Panc1 (cell line): ENCODE measurements at regions not wholly inside any gene's neighbourhood (a gene's known extent, or its start where the extent isn't known, plus 50 kb on each side); places are given as distances from the start of the nearest gene placed in this dataset.
"Not testable (repeated sequence)": the region's sequence is repeated elsewhere in the genome, so short reads cannot be mapped to it uniquely, and the experiment has no call there.

Source experiments
- ATAC-seq: fragments of 200-7000 bp; cut with Tn5 transposase; 2 replicates; pipeline ENCODE4 v1.9.1; 2020; ENCODE audit warnings: mild to moderate bottlenecking, moderate library complexity
- BruUV-seq: library from RNA; stranded (reverse); fragments of 400-500 nt; replicated peaks from 2 replicates; lab custom pipeline; 2021; lab: Mats Ljungman, UMichigan
- CTCF ChIA-PET: fragments of 300-600 bp; sonication (Branson Sonifier 250); formaldehyde crosslinking; loops from one replicate; lab custom pipeline; 2022; ENCODE audit warnings: antibody characterized with exemption; lab: Charles Lee
- POLR2A ChIA-PET: fragments of 300-600 bp; sonication (Branson Sonifier 250); formaldehyde crosslinking; loops from one replicate; lab custom pipeline; 2022; ENCODE audit warnings: antibody characterized with exemption; lab: Charles Lee
- DNase-seq: peaks from one replicate; pipeline ENCODE4 v3.0.0-alpha.2; 2010; ENCODE audit warnings: low read depth, low spot score
- H3K27ac ChIP-seq: 2 replicates; pipeline ENCODE4 v1.5.1; 2011; ENCODE audit warnings: mild to moderate bottlenecking, low read length, inconsistent platforms
- H3K27me3 ChIP-seq: fragments of 200-500 bp; sonication (Bioruptor generic); 2 replicates; pipeline ENCODE4 v1.6.0; 2014; ENCODE audit warnings: low read length, inconsistent platforms; ENCODE audit not compliant: control insufficient read depth, insufficient read depth
- H3K36me3 ChIP-seq: fragments of 200-500 bp; sonication (Bioruptor generic); 2 replicates; pipeline ENCODE4 v1.5.1; 2014; ENCODE audit warnings: inconsistent platforms, mild to moderate bottlenecking, low read length, moderate library complexity; ENCODE audit not compliant: control insufficient read depth, insufficient read depth
- H3K4me1 ChIP-seq: 2 replicates; pipeline ENCODE4 v1.5.1; 2011; ENCODE audit warnings: inconsistent platforms, mild to moderate bottlenecking, low read length, moderate library complexity; ENCODE audit not compliant: control insufficient read depth, insufficient read depth
- H3K4me3 ChIP-seq, 2 experiments: 2 replicates each; pipeline ENCODE4 v1.5.1; 2011 to 2012; ENCODE audit warnings: low read depth in 2 of 2, low read length in 2 of 2, mild to moderate bottlenecking in 2 of 2, inconsistent platforms in 1 of 2, moderate library complexity in 1 of 2
- H3K9me3 ChIP-seq: fragments of 200-500 bp; sonication (Bioruptor generic); 2 replicates; pipeline ENCODE4 v1.5.1; 2014; ENCODE audit warnings: low read depth, mild to moderate bottlenecking, inconsistent platforms, low read length, moderate library complexity; ENCODE audit not compliant: control insufficient read depth, insufficient read depth
- in situ Hi-C: cut with HindIII; loops from 2 replicates; pipeline ENCODE4 v1.10.0; 2016; ENCODE audit warnings: low sequenced_read_pairs, low pct_unique_long_range_greater_than_20kb
- intact Hi-C: fragments of 100-400 bp; cut with micrococcal nuclease; formaldehyde crosslinking; loops from one replicate; pipeline ENCODE4 v1.10.0; 2022; ENCODE audit not compliant: unreplicated experiment

GRCh38 chr12:9306004-9306403, 97.8 kb upstream of the PZP start:
- intact Hi-C loops, in situ Hi-C loops, DNase-seq, H3K4me1 ChIP-seq, POLR2A ChIA-PET, CTCF ChIA-PET, ATAC-seq, H3K36me3 ChIP-seq, H3K27ac ChIP-seq, BruUV-seq, H3K4me3 ChIP-seq, H3K27me3 ChIP-seq, H3K9me3 ChIP-seq: not testable (repeated sequence)

GRCh38 chr12:9304540-9304939, 96.3 kb upstream of the PZP start:
- intact Hi-C loops, H3K27ac ChIP-seq, DNase-seq, H3K4me3 ChIP-seq, CTCF ChIA-PET, in situ Hi-C loops, BruUV-seq, H3K9me3 ChIP-seq, ATAC-seq, H3K4me1 ChIP-seq, H3K27me3 ChIP-seq, POLR2A ChIA-PET, H3K36me3 ChIP-seq: not testable (repeated sequence)

- H3K27me3 ChIP-seq, H3K27ac ChIP-seq, POLR2A ChIA-PET, CTCF ChIA-PET, H3K4me1 ChIP-seq, H3K36me3 ChIP-seq, BruUV-seq, DNase-seq, H3K9me3 ChIP-seq, in situ Hi-C loops, ATAC-seq, H3K4me3 ChIP-seq, intact Hi-C loops: not testable (repeated sequence)
Measured at GRCh38 chr12:9295872-9296271, 87.7 kb upstream of the PZP start.

GRCh38 chr12:9294072-9294620, 86.0 kb upstream of the PZP start:
- ATAC-seq, H3K4me3 ChIP-seq, H3K36me3 ChIP-seq, in situ Hi-C loops, BruUV-seq, H3K4me1 ChIP-seq, DNase-seq, H3K27ac ChIP-seq, H3K27me3 ChIP-seq, CTCF ChIA-PET, H3K9me3 ChIP-seq, intact Hi-C loops, POLR2A ChIA-PET: not testable (repeated sequence)

- CTCF ChIA-PET = not testable (repeated sequence)
Measured at GRCh38 chr12:9293391-9293790, 85.2 kb upstream of the PZP start.

GRCh38 chr12:9289984-9290383, 81.8 kb upstream of the PZP start:
- H3K9me3 ChIP-seq, in situ Hi-C loops, BruUV-seq, ATAC-seq, H3K4me3 ChIP-seq, H3K27ac ChIP-seq, DNase-seq, H3K4me1 ChIP-seq, POLR2A ChIA-PET, H3K27me3 ChIP-seq, CTCF ChIA-PET, H3K36me3 ChIP-seq, intact Hi-C loops: not testable (repeated sequence)

More at GRCh38 chr12:9293391-9293790, 85.2 kb upstream of the PZP start:
- intact Hi-C loops, H3K4me1 ChIP-seq, DNase-seq, H3K4me3 ChIP-seq, H3K36me3 ChIP-seq, H3K27ac ChIP-seq, H3K27me3 ChIP-seq, BruUV-seq, POLR2A ChIA-PET, ATAC-seq, H3K9me3 ChIP-seq, in situ Hi-C loops: not testable (repeated sequence)

GRCh38 chr12:9284724-9285123, 76.5 kb upstream of the PZP start:
- BruUV-seq, intact Hi-C loops, DNase-seq, H3K27ac ChIP-seq, H3K9me3 ChIP-seq, ATAC-seq, H3K4me1 ChIP-seq, CTCF ChIA-PET, H3K27me3 ChIP-seq, POLR2A ChIA-PET, H3K36me3 ChIP-seq, in situ Hi-C loops: not testable (repeated sequence)
- peak overlapping the region; percentile 51 to 63 for H3K4me3 ChIP-seq
